ENCODE measurements at regions not wholly inside any gene's neighbourhood (a gene's known extent, or its start where the extent isn't known, plus 50 kb on each side); places are given as distances from the start of the nearest gene placed in this dataset.

DNA sequence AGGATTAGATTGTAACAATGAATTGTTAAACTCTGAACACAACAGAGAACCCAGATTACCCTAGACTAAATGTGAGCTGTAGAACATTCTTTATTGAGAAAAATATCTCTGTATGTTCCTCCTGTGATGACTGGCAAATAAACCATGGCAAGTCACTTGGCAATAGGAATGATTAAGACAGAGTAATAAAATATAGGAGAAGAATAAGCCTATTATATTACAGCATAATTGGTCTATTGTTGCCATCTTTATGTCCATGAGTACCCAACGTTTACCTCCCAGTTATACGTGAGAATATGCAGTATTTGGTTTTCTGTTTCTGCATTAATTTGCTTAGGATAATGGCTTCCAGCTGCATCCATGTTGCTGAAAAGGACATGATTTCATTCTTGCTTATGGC lies 211.2 kb upstream of the AVPR1A start:
- Histone ChIP-seq H3K36me3 (ENCODE audit: control insufficient read depth in 2 of 2, insufficient read depth in 2 of 2, low read length in 1 of 2) (no peaks in the 10 kb centered on the region), H3K9ac (ENCODE audit: control insufficient read depth, insufficient read depth, low read length) (no peak overlapping the region), H3K27me3 (replicated peaks in 1 of 2; ENCODE audit: control insufficient read depth in 2 of 2, insufficient read depth in 2 of 2, low read length in 1 of 2) (no peaks in the 10 kb centered on the region), H3K4me3 (no peak overlapping the region), H3K4me2 (ENCODE audit: control insufficient read depth, insufficient read depth) (no peak overlapping the region), H2AFZ (ENCODE audit: control insufficient read depth, low read depth, low read length) (no peak overlapping the region), H3K27ac (ENCODE audit: control insufficient read depth, insufficient read depth) (no peak overlapping the region), H4K20me1 (ENCODE audit: control insufficient read depth, insufficient read depth) (no peaks in the 10 kb centered on the region), H3K79me2 (ENCODE audit: control insufficient read depth, insufficient read depth, low read length) (no peaks in the 10 kb centered on the region), H3K4me1 (ENCODE audit: control insufficient read depth, insufficient read depth, low read length) (no peaks in the 10 kb centered on the region), H3K9me3 (replicated peaks; ENCODE audit: control insufficient read depth, insufficient read depth, low read length) (no peaks in the 10 kb centered on the region)
- ChIA-PET RAD21 (ENCODE audit: unreplicated experiment) (no interaction called here), SMC1A (ENCODE audit: uncharacterized antibody, unreplicated experiment) (no interaction called here), CTCF (no interaction called here), POLR2A (no interaction called here)
- in situ Hi-C loops (cut with MboI) (no loop called here), intact Hi-C loops (cut with micrococcal nuclease; ENCODE audit: unreplicated experiment) (no loop called here)
- DNase-seq (ENCODE audit: low read depth, low spot score) (no peak), FAIRE-seq (no peak), ATAC-seq (no peak)
- WGBS (ENCODE audit: insufficient coverage, insufficient replicate concordance, low lambda C conversion rate, missing lambda C conversion rate) = 54% methylated on average over 2 of the region's 2 CpGs
- TF ChIP-seq SIX5 (IDR thresholded peaks at IDR 0.05; ENCODE audit: low read depth, low read length, severe bottlenecking) (no peak), FOS (IDR thresholded peaks at IDR 0.05; ENCODE audit: borderline replicate concordance, extremely low read depth, insufficient read length) (no peak), BACH1 (IDR thresholded peaks at IDR 0.05; ENCODE audit: borderline replicate concordance) (no peak), IRF4 (IDR thresholded peaks at IDR 0.05; ENCODE audit: low read depth, low read length) (no peak), NR2C1 (IDR thresholded peaks at IDR 0.05) (no peak), ZBED1 (IDR thresholded peaks at IDR 0.05; ENCODE audit: borderline replicate concordance) (no peak), EED (IDR thresholded peaks at IDR 0.05; ENCODE audit: low read depth) (no peak), MYB (IDR thresholded peaks at IDR 0.05; ENCODE audit: borderline replicate concordance, low read depth, low read length) (no peak), ZNF217 (IDR thresholded peaks at IDR 0.05) (no peak), RFX5 (IDR thresholded peaks at IDR 0.05; ENCODE audit: low read depth, low read length) (no peak), MTA2 (IDR thresholded peaks at IDR 0.05; ENCODE audit: low read depth) (no peak), ZNF274 (IDR thresholded peaks at IDR 0.05; ENCODE audit: insufficient read depth, insufficient read length) (no peak), TBL1XR1 (IDR thresholded peaks at IDR 0.05; ENCODE audit: low read depth, low read length) (no peak)
- TF ChIP-seq, protein P1, sequence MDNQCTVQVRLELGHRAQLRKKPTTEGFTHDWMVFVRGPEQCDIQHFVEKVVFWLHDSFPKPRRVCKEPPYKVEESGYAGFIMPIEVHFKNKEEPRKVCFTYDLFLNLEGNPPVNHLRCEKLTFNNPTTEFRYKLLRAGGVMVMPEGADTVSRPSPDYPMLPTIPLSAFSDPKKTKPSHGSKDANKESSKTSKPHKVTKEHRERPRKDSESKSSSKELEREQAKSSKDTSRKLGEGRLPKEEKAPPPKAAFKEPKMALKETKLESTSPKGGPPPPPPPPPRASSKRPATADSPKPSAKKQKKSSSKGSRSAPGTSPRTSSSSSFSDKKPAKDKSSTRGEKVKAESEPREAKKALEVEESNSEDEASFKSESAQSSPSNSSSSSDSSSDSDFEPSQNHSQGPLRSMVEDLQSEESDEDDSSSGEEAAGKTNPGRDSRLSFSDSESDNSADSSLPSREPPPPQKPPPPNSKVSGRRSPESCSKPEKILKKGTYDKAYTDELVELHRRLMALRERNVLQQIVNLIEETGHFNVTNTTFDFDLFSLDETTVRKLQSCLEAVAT (IDR thresholded peaks at IDR 0.05) = no peak
- TF ChIP-seq, protein P2, sequence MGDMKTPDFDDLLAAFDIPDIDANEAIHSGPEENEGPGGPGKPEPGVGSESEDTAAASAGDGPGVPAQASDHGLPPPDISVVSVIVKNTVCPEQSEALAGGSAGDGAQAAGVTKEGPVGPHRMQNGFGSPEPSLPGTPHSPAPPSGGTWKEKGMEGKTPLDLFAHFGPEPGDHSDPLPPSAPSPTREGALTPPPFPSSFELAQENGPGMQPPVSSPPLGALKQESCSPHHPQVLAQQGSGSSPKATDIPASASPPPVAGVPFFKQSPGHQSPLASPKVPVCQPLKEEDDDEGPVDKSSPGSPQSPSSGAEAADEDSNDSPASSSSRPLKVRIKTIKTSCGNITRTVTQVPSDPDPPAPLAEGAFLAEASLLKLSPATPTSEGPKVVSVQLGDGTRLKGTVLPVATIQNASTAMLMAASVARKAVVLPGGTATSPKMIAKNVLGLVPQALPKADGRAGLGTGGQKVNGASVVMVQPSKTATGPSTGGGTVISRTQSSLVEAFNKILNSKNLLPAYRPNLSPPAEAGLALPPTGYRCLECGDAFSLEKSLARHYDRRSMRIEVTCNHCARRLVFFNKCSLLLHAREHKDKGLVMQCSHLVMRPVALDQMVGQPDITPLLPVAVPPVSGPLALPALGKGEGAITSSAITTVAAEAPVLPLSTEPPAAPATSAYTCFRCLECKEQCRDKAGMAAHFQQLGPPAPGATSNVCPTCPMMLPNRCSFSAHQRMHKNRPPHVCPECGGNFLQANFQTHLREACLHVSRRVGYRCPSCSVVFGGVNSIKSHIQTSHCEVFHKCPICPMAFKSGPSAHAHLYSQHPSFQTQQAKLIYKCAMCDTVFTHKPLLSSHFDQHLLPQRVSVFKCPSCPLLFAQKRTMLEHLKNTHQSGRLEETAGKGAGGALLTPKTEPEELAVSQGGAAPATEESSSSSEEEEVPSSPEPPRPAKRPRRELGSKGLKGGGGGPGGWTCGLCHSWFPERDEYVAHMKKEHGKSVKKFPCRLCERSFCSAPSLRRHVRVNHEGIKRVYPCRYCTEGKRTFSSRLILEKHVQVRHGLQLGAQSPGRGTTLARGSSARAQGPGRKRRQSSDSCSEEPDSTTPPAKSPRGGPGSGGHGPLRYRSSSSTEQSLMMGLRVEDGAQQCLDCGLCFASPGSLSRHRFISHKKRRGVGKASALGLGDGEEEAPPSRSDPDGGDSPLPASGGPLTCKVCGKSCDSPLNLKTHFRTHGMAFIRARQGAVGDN (IDR thresholded peaks at IDR 0.05) = no peak
- no TSS peak for BruUV-seq (replicated peaks)

All from GM12878 (cell line).